ENCODE measurements at regions not wholly inside any gene's neighbourhood (a gene's known extent, or its start where the extent isn't known, plus 50 kb on each side); places are given as distances from the start of the nearest gene placed in this dataset.

DNA sequence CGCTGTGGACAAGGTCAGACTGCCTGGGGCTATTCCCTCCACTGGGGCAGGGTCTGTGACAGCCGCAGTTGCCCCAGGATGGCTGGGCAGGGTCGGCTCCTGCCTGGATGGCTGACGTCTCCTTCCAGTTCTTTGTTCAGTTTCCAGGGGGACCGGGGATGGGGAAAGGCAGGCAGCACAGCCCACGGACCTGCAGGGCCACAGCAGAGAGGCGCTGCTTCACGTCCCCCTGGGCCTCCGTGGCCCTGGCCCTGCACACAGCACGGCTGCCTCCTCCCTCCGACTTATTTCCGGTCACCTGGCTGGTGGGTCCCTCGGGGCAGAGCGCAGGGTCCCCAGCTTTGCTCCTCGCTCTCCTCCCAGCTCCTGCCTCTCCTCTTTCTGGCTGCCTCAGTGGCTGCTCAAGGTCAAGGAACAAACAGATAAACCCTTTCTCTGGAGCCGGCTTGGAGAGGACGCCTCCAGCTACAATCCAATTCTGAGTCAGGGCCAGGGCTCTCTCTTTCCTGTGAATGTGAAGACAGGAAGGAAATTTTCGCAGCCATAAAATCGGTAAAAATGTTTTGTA, 169.7 kb downstream of the C9orf50 start:
- Histone ChIP-seq H3K27ac (ENCODE audit: low read depth in 2 of 2, low read length in 1 of 2) (0 out of 4 replicates have a peak overlapping the region, but pooled peaks of 1 of the 2 experiments have one; percentile 12), H3F3A (replicated peaks; ENCODE audit: insufficient read depth) (no peaks in the 10 kb centered on the region), H3K27me3 (ENCODE audit: insufficient read depth) (no peaks in the 10 kb centered on the region), H3K4me3 (ENCODE audit: low read depth in 2 of 2, low read length in 1 of 2) (no peak overlapping the region), H3K9me3 (no peaks in the 10 kb centered on the region), H3K4me2 (no peak overlapping the region), H3K36me3 (replicated peaks in 1 of 2; ENCODE audit: control insufficient read depth in 1 of 2, insufficient read depth in 2 of 2, low read length in 1 of 2) (no peaks in the 10 kb centered on the region), H3K4me1 (ENCODE audit: control insufficient read depth in 1 of 2, insufficient read depth in 2 of 2, low read depth in 1 of 2, low read length in 1 of 2) (peaks cover 0 to 28% of the 10 kb centered on the region in 2 experiments; a peak in 1 of 4 replicates), H3K79me2 (ENCODE audit: insufficient read depth) (no peaks in the 10 kb centered on the region), H3K9ac (no peak overlapping the region), H4K20me1 (ENCODE audit: insufficient read depth) (no peaks in the 10 kb centered on the region), H2AFZ (ENCODE audit: low read depth) (no peak overlapping the region), H3K9me2 (no peaks in the 10 kb centered on the region)
- POLR2A ChIA-PET, result no interaction called here
- 76% methylated on average over 13 of the region's 19 CpGs for WGBS (ENCODE audit: low lambda C conversion rate)
- CTCF ChIA-PET, result interaction anchor here (0.6 to 3.0 kb wide), 2 partner anchors 14 to 28 kb away, joined by 3 to 9 read pairs; no protein-coding TSS in a partner anchor
- no peak for DNase-seq
- TF ChIP-seq MXI1 (IDR thresholded peaks at IDR 0.05; ENCODE audit: low read depth, low read length), result no peak
- no peak for TF ChIP-seq RXRA (IDR thresholded peaks at IDR 0.05; ENCODE audit: borderline replicate concordance, low read depth)
- no peak for TF ChIP-seq EP300 (IDR thresholded peaks at IDR 0.05; ENCODE audit: borderline replicate concordance in 1 of 2, low read depth in 1 of 2, low read length in 1 of 2)
- TF ChIP-seq, protein P1, sequence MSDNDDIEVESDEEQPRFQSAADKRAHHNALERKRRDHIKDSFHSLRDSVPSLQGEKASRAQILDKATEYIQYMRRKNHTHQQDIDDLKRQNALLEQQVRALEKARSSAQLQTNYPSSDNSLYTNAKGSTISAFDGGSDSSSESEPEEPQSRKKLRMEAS (IDR thresholded peaks at IDR 0.05; ENCODE audit: low read depth), result no peak

- H3K79me2 ChIP-seq (ENCODE audit: insufficient read depth), result no peaks in the 10 kb centered on the region
- no peaks in the 10 kb centered on the region for H3K9me3 ChIP-seq
- no peak for DNase-seq
- POLR2A ChIA-PET, result interaction anchor here (1.1 kb wide), 1 partner anchor 126 kb away, joined by 4 read pairs; no protein-coding TSS in a partner anchor
- H3K9me2 ChIP-seq, result no peaks in the 10 kb centered on the region
- WGBS (ENCODE audit: low lambda C conversion rate), result 94% methylated on average over 16 of the region's 16 CpGs
- TF ChIP-seq ELF1 (IDR thresholded peaks at IDR 0.05) (no peak), ZBTB33 (IDR thresholded peaks at IDR 0.05; ENCODE audit: borderline replicate concordance, low read depth) (no peak), MEF2A (IDR thresholded peaks at IDR 0.05; ENCODE audit: borderline replicate concordance, low read depth) (no peak), NFIC (IDR thresholded peaks at IDR 0.05; ENCODE audit: borderline replicate concordance) (no peak), FOXJ3 (CRISPR knock-in tag; IDR thresholded peaks at IDR 0.05) (no peak), RCOR1 (IDR thresholded peaks at IDR 0.05; ENCODE audit: low read length) (no peak)
- no peaks in the 10 kb centered on the region for H3F3A ChIP-seq (replicated peaks; ENCODE audit: insufficient read depth)
- H3K4me1 ChIP-seq (ENCODE audit: control insufficient read depth in 1 of 2, insufficient read depth in 2 of 2, low read depth in 1 of 2, low read length in 1 of 2), result peaks cover 0 to 14% of the 10 kb centered on the region in 2 experiments; a peak in 1 of 4 replicates
- CTCF ChIA-PET, result interaction anchor here (1.2 to 3.0 kb wide), 2 partner anchors 10 to 12 kb away, joined by 5 to 9 read pairs; no protein-coding TSS in a partner anchor
- H3K4me3 ChIP-seq (ENCODE audit: low read depth in 2 of 2, low read length in 1 of 2), result no peak overlapping the region
- no peak overlapping the region for H3K9ac ChIP-seq
- H2AFZ ChIP-seq (ENCODE audit: low read depth), result no peak overlapping the region
- H3K36me3 ChIP-seq (replicated peaks in 1 of 2; ENCODE audit: control insufficient read depth in 1 of 2, insufficient read depth in 2 of 2, low read length in 1 of 2), result no peaks in the 10 kb centered on the region
- H3K27me3 ChIP-seq (ENCODE audit: insufficient read depth), result no peaks in the 10 kb centered on the region
- H3K4me2 ChIP-seq, result no peak overlapping the region
- H3K27ac ChIP-seq (ENCODE audit: low read depth in 2 of 2, low read length in 1 of 2), result no peak overlapping the region
- no peaks in the 10 kb centered on the region for H4K20me1 ChIP-seq (ENCODE audit: insufficient read depth)
These were observed 171.8 kb downstream of the C9orf50 start for GRCh38 chr9:129449066-129449465.
